ENCODE measurements at regions not wholly inside any gene's neighbourhood (a gene's known extent, or its start where the extent isn't known, plus 50 kb on each side); places are given as distances from the start of the nearest gene placed in this dataset.

- no peak for DNase-seq (ENCODE audit: extremely low read depth, low read depth)
- H3K4me3 ChIP-seq (replicated peaks; ENCODE audit: low read depth, low read length) = no peak overlapping the region
- no peak for TF ChIP-seq CTCF (IDR thresholded peaks at IDR 0.05; ENCODE audit: low read depth, low read length, missing control alignments)
Observed at GRCh38 chr10:111474786-111475185, 398.0 kb downstream of the ADRA2A start.

- H3K4me3 ChIP-seq (replicated peaks; ENCODE audit: low read depth, low read length) = no peak overlapping the region
- no peak for DNase-seq (ENCODE audit: extremely low read depth, low read depth)
- no peak for TF ChIP-seq CTCF (IDR thresholded peaks at IDR 0.05; ENCODE audit: low read depth, low read length, missing control alignments)
Observed at GRCh38 chr10:111475720-111476119, 398.9 kb downstream of the ADRA2A start.

GRCh38 chr10:111478651-111479050 lies 401.8 kb downstream of the ADRA2A start:
- H3K4me3 ChIP-seq (replicated peaks; ENCODE audit: low read depth, low read length) = no peak overlapping the region
- TF ChIP-seq CTCF (IDR thresholded peaks at IDR 0.05; ENCODE audit: low read depth, low read length, missing control alignments) = no peak
- no peak for DNase-seq (ENCODE audit: extremely low read depth, low read depth)

- no peak overlapping the region for H3K4me3 ChIP-seq (replicated peaks; ENCODE audit: low read depth, low read length)
- no peak for TF ChIP-seq CTCF (IDR thresholded peaks at IDR 0.05; ENCODE audit: low read depth, low read length, missing control alignments)
- no peak for DNase-seq (ENCODE audit: extremely low read depth, low read depth)
Observed at GRCh38 chr10:111479966-111480365, 403.1 kb downstream of the ADRA2A start.

- TF ChIP-seq CTCF (IDR thresholded peaks at IDR 0.05; ENCODE audit: low read depth, low read length, missing control alignments) = no peak
- H3K4me3 ChIP-seq (replicated peaks; ENCODE audit: low read depth, low read length) = no peak overlapping the region
- no peak for DNase-seq (ENCODE audit: extremely low read depth, low read depth)
Observed at GRCh38 chr10:111481261-111481826, 404.5 kb downstream of the ADRA2A start.

GRCh38 chr10:111481866-111482265 lies 405.0 kb downstream of the ADRA2A start:
- DNase-seq (ENCODE audit: extremely low read depth, low read depth) = no peak
- no peak for TF ChIP-seq CTCF (IDR thresholded peaks at IDR 0.05; ENCODE audit: low read depth, low read length, missing control alignments)
- H3K4me3 ChIP-seq (replicated peaks; ENCODE audit: low read depth, low read length) = no peak overlapping the region

- H3K4me3 ChIP-seq (replicated peaks; ENCODE audit: low read depth, low read length) = no peak overlapping the region
- no peak for TF ChIP-seq CTCF (IDR thresholded peaks at IDR 0.05; ENCODE audit: low read depth, low read length, missing control alignments)
- DNase-seq (ENCODE audit: extremely low read depth, low read depth) = no peak
Observed at GRCh38 chr10:111482621-111483216, 405.9 kb downstream of the ADRA2A start.
